Activated CD4-positive, alpha-beta T cell treated with anti-CD3 and anti-CD28 coated beads, Interleukin-2, amount 10 ng/mL, durations not matched to agents 7 days and 5 days (primary cell): ENCODE measurements at regions not wholly inside any gene's neighbourhood (a gene's known extent, or its start where the extent isn't known, plus 50 kb on each side); places are given as distances from the start of the nearest gene placed in this dataset.

Source experiments
- CTCF ChIA-PET: fragments of 350-600 bp; sonication (Branson Sonifier 250); formaldehyde crosslinking; loops from one replicate; lab custom pipeline; 2021; ENCODE audit warnings: antibody characterized with exemption; lab: Charles Lee
- POLR2A ChIA-PET: fragments of 350-600 bp; sonication (Branson Sonifier 250); formaldehyde crosslinking; loops from one replicate; lab custom pipeline; 2021; ENCODE audit warnings: antibody characterized with exemption; lab: Charles Lee
- DNase-seq: peaks from one replicate; pipeline ENCODE4 v3.0.0-alpha.2; 2020
- H3K27ac Mint-ChIP-seq: one replicate; pipeline ENCODE4 v1.8.0; 2021; ENCODE audit warnings: mild to moderate bottlenecking, moderate library complexity, mixed read lengths
- H3K27me3 Mint-ChIP-seq: one replicate; pipeline ENCODE4 v1.8.0; 2021; ENCODE audit warnings: mixed read lengths
- H3K36me3 Mint-ChIP-seq: one replicate; pipeline ENCODE4 v1.8.0; 2021; ENCODE audit warnings: low read depth, mixed read lengths
- H3K4me1 Mint-ChIP-seq: one replicate; pipeline ENCODE4 v1.8.0; 2021; ENCODE audit warnings: mixed read lengths
- H3K4me3 Mint-ChIP-seq: one replicate; pipeline ENCODE4 v1.8.0; 2021; ENCODE audit warnings: mild to moderate bottlenecking, moderate library complexity, mixed read lengths
- H3K9me3 Mint-ChIP-seq: one replicate; pipeline ENCODE4 v1.8.0; 2021; ENCODE audit warnings: mixed read lengths

GRCh38 chr13:111867657-111868056 lies 199.3 kb upstream of the SOX1 start:
- ChIA-PET CTCF (no interaction called here), POLR2A (no interaction called here)
- H3K9me3 Mint-ChIP-seq = no peaks in the 10 kb centered on the region
- no peaks in the 10 kb centered on the region for H3K27me3 Mint-ChIP-seq
- no peaks in the 10 kb centered on the region for H3K36me3 Mint-ChIP-seq
- H3K4me3 Mint-ChIP-seq = no peak overlapping the region
- no peaks in the 10 kb centered on the region for H3K4me1 Mint-ChIP-seq
- H3K27ac Mint-ChIP-seq = no peak overlapping the region
- DNase-seq = no peak

- Mint-ChIP-seq H3K27ac (no peak overlapping the region), H3K9me3 (no peaks in the 10 kb centered on the region), H3K4me1 (no peaks in the 10 kb centered on the region), H3K36me3 (no peaks in the 10 kb centered on the region), H3K4me3 (no peak overlapping the region), H3K27me3 (no peaks in the 10 kb centered on the region)
- POLR2A ChIA-PET = no interaction called here
- DNase-seq = no peak
- CTCF ChIA-PET = no interaction called here
Observed at GRCh38 chr13:111868716-111869115, 198.2 kb upstream of the SOX1 start.

DNA sequence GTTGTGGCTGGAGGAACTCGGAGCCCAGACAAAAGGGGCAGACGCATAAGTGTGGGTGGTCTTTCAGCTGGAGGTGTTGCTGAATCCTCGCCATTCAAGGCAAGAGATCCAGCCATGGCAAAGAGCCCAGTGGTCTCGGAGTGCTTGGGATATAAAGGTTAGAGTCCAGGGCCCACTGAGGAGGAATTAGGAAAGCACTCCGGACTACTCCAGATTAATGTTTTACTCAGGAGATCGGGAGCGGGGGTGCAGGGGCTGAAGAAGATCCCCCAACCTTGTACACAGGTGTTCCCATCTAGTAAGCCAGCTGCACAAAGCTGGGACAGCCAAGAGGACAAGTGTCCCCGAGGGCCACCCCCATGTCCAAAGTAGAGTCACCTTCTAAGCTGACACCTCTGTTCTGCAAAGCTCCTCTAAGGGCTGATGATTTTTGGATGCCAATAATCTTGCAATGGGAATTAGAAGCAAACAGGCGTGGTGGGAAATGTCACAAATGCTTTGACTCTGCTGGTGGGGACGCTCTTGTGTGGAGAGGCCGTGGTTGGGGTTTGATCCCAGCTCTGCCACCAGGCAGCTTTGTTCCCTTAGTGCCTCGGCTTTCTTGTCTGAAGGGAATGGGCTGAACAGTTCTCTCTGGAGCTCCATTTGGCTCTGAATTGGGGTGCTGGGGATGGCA lies 194.3 kb upstream of the SOX1 start:
- H3K27me3 Mint-ChIP-seq = no peaks in the 10 kb centered on the region
- H3K36me3 Mint-ChIP-seq = no peaks in the 10 kb centered on the region
- ChIA-PET POLR2A (no interaction called here), CTCF (no interaction called here)
- no peak overlapping the region for H3K4me3 Mint-ChIP-seq
- H3K9me3 Mint-ChIP-seq = peaks cover 2% of the 10 kb centered on the region
- DNase-seq = no peak
- no peaks in the 10 kb centered on the region for H3K4me1 Mint-ChIP-seq
- H3K27ac Mint-ChIP-seq = no peak overlapping the region

- H3K36me3 Mint-ChIP-seq = no peaks in the 10 kb centered on the region
- no peak overlapping the region for H3K27ac Mint-ChIP-seq
- H3K27me3 Mint-ChIP-seq = no peaks in the 10 kb centered on the region
- POLR2A ChIA-PET = interaction anchor here (0.6 kb wide), 1 partner anchor 13 kb away, joined by 5 read pairs; no protein-coding TSS in a partner anchor
- H3K9me3 Mint-ChIP-seq = peaks cover 2% of the 10 kb centered on the region
- no peaks in the 10 kb centered on the region for H3K4me1 Mint-ChIP-seq
- no peak for DNase-seq
- no peak overlapping the region for H3K4me3 Mint-ChIP-seq
- CTCF ChIA-PET = no interaction called here
Observed at GRCh38 chr13:111873676-111874178, 193.2 kb upstream of the SOX1 start.

- DNase-seq = no peak
- no peaks in the 10 kb centered on the region for H3K4me1 Mint-ChIP-seq
- no peak overlapping the region for H3K4me3 Mint-ChIP-seq
- H3K9me3 Mint-ChIP-seq = peaks cover 2% of the 10 kb centered on the region
- no peak overlapping the region for H3K27ac Mint-ChIP-seq
- CTCF ChIA-PET = no interaction called here
- no peaks in the 10 kb centered on the region for H3K27me3 Mint-ChIP-seq
- POLR2A ChIA-PET = no interaction called here
- no peaks in the 10 kb centered on the region for H3K36me3 Mint-ChIP-seq
Observed at GRCh38 chr13:111874981-111875380, 192.0 kb upstream of the SOX1 start.

GRCh38 chr13:111875915-111876314 lies 191.0 kb upstream of the SOX1 start:
- ChIA-PET CTCF (no interaction called here), POLR2A (no interaction called here)
- no peak for DNase-seq
- H3K9me3 Mint-ChIP-seq = peaks cover 2% of the 10 kb centered on the region
- no peak overlapping the region for H3K4me3 Mint-ChIP-seq
- H3K4me1 Mint-ChIP-seq = no peaks in the 10 kb centered on the region
- no peak overlapping the region for H3K27ac Mint-ChIP-seq
- H3K36me3 Mint-ChIP-seq = no peaks in the 10 kb centered on the region
- H3K27me3 Mint-ChIP-seq = no peaks in the 10 kb centered on the region

DNA sequence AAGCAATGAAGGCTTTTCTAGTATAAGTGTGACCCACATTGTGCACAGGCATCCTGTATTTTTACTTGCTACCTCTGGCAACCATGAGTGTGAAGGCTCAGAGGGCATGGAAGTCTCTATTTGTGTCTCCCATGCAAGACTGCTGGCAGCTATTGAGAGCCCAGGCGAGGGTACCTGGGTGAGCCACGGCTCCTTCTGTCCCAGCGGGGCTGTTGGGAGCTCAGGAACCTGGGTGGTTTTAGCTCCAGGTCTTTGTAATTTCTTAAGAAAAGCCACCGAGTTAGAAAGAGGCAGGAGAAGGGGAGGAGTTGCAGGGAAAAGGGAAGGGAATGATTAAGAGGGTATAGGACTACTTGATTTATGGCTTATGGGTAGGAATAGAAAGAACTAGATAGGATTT lies 190.4 kb upstream of the SOX1 start:
- H3K9me3 Mint-ChIP-seq = peaks cover 2% of the 10 kb centered on the region
- no peak overlapping the region for H3K4me3 Mint-ChIP-seq
- no peaks in the 10 kb centered on the region for H3K36me3 Mint-ChIP-seq
- no peaks in the 10 kb centered on the region for H3K4me1 Mint-ChIP-seq
- H3K27ac Mint-ChIP-seq = no peak overlapping the region
- POLR2A ChIA-PET = no interaction called here
- CTCF ChIA-PET = no interaction called here
- no peak for DNase-seq
- H3K27me3 Mint-ChIP-seq = no peaks in the 10 kb centered on the region

- Mint-ChIP-seq H3K4me3 (no peak overlapping the region), H3K4me1 (no peaks in the 10 kb centered on the region), H3K36me3 (no peaks in the 10 kb centered on the region), H3K9me3 (peaks cover 2% of the 10 kb centered on the region), H3K27ac (no peak overlapping the region), H3K27me3 (no peaks in the 10 kb centered on the region)
- ChIA-PET CTCF (no interaction called here), POLR2A (no interaction called here)
- DNase-seq = no peak
Observed at GRCh38 chr13:111877906-111878305, 189.0 kb upstream of the SOX1 start.

DNA sequence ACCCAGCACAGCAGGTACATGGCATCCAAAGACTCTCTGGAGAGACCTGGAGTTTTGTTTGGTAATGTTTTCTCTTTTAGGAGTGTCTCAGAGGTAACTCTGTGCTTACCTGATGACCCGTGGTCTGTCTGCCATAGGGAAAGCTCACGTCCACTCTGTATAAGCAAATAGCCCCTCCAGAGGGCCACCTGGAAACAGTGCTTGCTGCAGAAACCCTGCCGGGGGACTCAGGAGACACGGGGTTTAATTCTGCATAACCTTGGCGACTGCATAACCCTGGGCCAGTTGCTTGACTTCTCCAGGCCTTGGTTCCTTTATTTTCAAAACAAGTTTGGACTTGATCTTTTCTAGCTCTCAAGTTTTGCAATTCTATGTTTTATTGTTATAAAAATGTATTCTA lies 187.2 kb upstream of the SOX1 start:
- no peak overlapping the region for H3K4me3 Mint-ChIP-seq
- ChIA-PET POLR2A (no interaction called here), CTCF (no interaction called here)
- no peaks in the 10 kb centered on the region for H3K27me3 Mint-ChIP-seq
- H3K27ac Mint-ChIP-seq = no peak overlapping the region
- H3K4me1 Mint-ChIP-seq = no peaks in the 10 kb centered on the region
- H3K36me3 Mint-ChIP-seq = no peaks in the 10 kb centered on the region
- no peaks in the 10 kb centered on the region for H3K9me3 Mint-ChIP-seq
- no peak for DNase-seq

DNA sequence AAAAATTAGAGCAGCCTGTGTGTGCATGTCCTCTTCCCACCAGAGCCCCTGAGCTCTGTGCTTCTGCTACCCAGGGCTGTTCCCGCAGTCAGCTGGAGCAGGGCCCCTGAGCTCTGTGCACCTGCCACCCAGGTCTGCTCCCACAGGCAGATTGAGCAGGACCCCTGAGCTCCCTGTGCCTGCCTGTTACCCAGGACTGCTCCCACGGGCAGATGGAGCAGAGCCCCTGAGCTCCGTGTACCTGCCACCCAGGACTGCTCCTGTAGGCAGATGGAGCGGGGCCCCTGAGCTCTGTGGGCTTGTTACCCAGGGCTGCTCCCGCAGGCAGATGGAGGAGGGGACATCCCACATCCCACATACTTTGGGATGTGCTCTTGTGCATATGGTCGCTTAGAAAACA lies 186.8 kb upstream of the SOX1 start:
- H3K4me3 Mint-ChIP-seq = no peak overlapping the region
- no peaks in the 10 kb centered on the region for H3K36me3 Mint-ChIP-seq
- no peaks in the 10 kb centered on the region for H3K4me1 Mint-ChIP-seq
- DNase-seq = no peak
- POLR2A ChIA-PET = no interaction called here
- H3K9me3 Mint-ChIP-seq = no peaks in the 10 kb centered on the region
- no peaks in the 10 kb centered on the region for H3K27me3 Mint-ChIP-seq
- H3K27ac Mint-ChIP-seq = no peak overlapping the region
- CTCF ChIA-PET = no interaction called here

GRCh38 chr13:111881700-111882099 lies 185.2 kb upstream of the SOX1 start:
- POLR2A ChIA-PET = no interaction called here
- H3K9me3 Mint-ChIP-seq = no peaks in the 10 kb centered on the region
- H3K4me1 Mint-ChIP-seq = no peaks in the 10 kb centered on the region
- H3K27me3 Mint-ChIP-seq = no peaks in the 10 kb centered on the region
- H3K4me3 Mint-ChIP-seq = no peak overlapping the region
- DNase-seq = no peak
- CTCF ChIA-PET = no interaction called here
- no peak overlapping the region for H3K27ac Mint-ChIP-seq
- H3K36me3 Mint-ChIP-seq = no peaks in the 10 kb centered on the region

DNA sequence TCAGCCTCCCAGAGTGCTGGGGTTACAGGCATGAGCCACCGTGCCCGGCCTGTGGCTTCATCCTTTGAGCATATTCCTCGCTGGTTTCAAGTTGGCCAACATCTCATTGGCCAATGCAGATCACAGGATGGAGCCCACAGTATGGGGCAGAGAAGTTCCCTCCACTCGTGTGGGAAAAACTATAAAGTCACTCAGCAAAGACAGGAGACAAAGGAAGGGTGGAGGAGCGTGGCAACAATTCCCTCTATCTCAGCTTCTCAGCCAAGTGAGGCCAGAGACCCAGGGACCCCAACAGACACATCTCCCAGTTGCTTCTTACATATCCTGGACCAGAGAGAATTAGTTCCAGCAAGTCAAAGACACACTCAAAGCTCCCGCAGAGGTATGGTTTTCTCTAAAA lies 184.6 kb upstream of the SOX1 start:
- H3K4me1 Mint-ChIP-seq = no peaks in the 10 kb centered on the region
- H3K4me3 Mint-ChIP-seq = no peak overlapping the region
- no peak for DNase-seq
- ChIA-PET CTCF (no interaction called here), POLR2A (no interaction called here)
- H3K9me3 Mint-ChIP-seq = no peaks in the 10 kb centered on the region
- H3K27ac Mint-ChIP-seq = no peak overlapping the region
- no peaks in the 10 kb centered on the region for H3K36me3 Mint-ChIP-seq
- H3K27me3 Mint-ChIP-seq = no peaks in the 10 kb centered on the region

DNA sequence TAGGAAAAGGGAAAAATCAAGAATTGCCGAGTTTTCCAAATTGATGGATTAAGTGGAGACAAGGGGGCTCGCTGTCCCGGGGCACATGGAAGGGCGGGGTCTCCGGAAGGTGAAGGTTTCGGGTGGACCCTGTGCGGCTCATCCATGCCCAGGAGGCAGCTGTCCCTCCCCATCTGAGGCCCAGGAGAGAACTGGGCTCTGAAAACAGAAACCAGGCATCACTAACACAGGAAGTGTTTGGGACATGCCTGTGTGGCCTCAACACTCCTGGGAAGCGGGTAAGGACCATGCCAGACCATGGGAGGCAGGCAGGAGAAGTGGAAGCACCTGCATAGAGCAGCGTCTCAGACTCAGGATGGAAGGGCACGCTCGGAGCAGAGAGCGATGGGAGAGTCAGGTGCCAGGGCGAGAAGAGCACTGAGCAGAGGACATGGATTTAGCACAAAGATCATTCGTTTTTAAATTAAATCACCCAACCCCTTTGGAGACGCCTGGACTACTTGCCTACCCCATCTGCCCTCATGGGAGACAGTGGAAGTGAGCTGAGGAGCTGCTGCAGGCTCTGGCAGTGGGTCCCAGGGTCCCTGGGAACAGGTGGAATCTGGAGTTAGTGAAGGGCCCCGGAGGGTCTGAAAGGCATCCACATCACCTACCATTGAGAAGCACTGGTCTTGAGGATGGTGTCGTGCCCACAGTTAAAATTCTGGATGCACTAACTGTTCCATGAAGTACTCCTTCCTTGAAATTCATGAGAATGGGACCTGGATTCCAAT lies 183.2 kb upstream of the SOX1 start:
- Mint-ChIP-seq H3K9me3 (no peaks in the 10 kb centered on the region), H3K4me3 (no peak overlapping the region), H3K4me1 (no peaks in the 10 kb centered on the region), H3K27me3 (no peaks in the 10 kb centered on the region), H3K36me3 (no peaks in the 10 kb centered on the region), H3K27ac (no peak overlapping the region)
- no peak for DNase-seq
- CTCF ChIA-PET = no interaction called here
- POLR2A ChIA-PET = no interaction called here
